GM12878 (cell line): ENCODE measurements at regions not wholly inside any gene's neighbourhood (a gene's known extent, or its start where the extent isn't known, plus 50 kb on each side); places are given as distances from the start of the nearest gene placed in this dataset.

Source experiments
- ATAC-seq: fragments of 200-7000 bp; cut with Tn5 transposase; 3 replicates; pipeline ENCODE4 v1.9.1; 2020; ENCODE audit warnings: mild to moderate bottlenecking, moderate library complexity
- BruUV-seq: library from RNA; stranded (reverse); fragments of 400-500 nt; replicated peaks from 2 replicates; lab custom pipeline; 2021; lab: Mats Ljungman, UMichigan
- CTCF ChIA-PET: fragments of 300-600 bp; sonication (Branson Sonifier 250); formaldehyde crosslinking; extraction: SDS; loops from one replicate; lab custom pipeline; 2021; ENCODE audit warnings: inconsistent platforms; lab: Yijun Ruan, JAX
- POLR2A ChIA-PET: fragments of 350-600 bp; formaldehyde crosslinking; extraction: SDS; loops from one replicate; lab custom pipeline; 2021; ENCODE audit warnings: inconsistent platforms; lab: Charles Lee
- RAD21 ChIA-PET: fragments of 300-600 bp; sonication (Branson Sonifier 250); formaldehyde crosslinking; loops from one replicate; lab custom pipeline; 2023; ENCODE audit warnings: antibody characterized with exemption; ENCODE audit not compliant: unreplicated experiment; lab: Charles Lee
- SMC1A ChIA-PET: fragments of 300-600 bp; sonication (Branson Sonifier 250); formaldehyde crosslinking; loops from one replicate; lab custom pipeline; 2023; ENCODE audit not compliant: unreplicated experiment, uncharacterized antibody; lab: Charles Lee
- DNase-seq: peaks from one replicate; pipeline ENCODE4 v3.0.0-alpha.2; 2011; ENCODE audit warnings: low read depth, low spot score
- FAIRE-seq: peaks from 3 replicates; lab custom pipeline; 2011; peaks lifted over from hg19 to GRCh38; lab: Jason Lieb, UNC
- H2AFZ ChIP-seq: 2 replicates; pipeline ENCODE4 v1.6.0; 2011; ENCODE audit warnings: low read depth, low read length, control low read depth; ENCODE audit not compliant: control insufficient read depth
- H3K27ac ChIP-seq: 2 replicates; pipeline ENCODE4 v1.5.1; 2011; ENCODE audit warnings: control low read depth; ENCODE audit not compliant: control insufficient read depth, insufficient read depth
- H3K27me3 ChIP-seq, 2 experiments: replicated peaks in 1 of 2; 2 replicates each; pipeline versions ENCODE4 v1.6.0 to v1.6.1; 2011; ENCODE audit warnings: low read length in 1 of 2; ENCODE audit not compliant: control insufficient read depth in 2 of 2, insufficient read depth in 2 of 2
- H3K36me3 ChIP-seq, 2 experiments: 2 replicates each; pipeline ENCODE4 v1.5.1; 2011; ENCODE audit warnings: low read length in 1 of 2; ENCODE audit not compliant: control insufficient read depth in 2 of 2, insufficient read depth in 2 of 2
- H3K4me1 ChIP-seq: 2 replicates; pipeline ENCODE4 v1.6.1; 2011; ENCODE audit warnings: mild to moderate bottlenecking, low read length, moderate library complexity, mixed read lengths; ENCODE audit not compliant: control insufficient read depth, insufficient read depth
- H3K4me2 ChIP-seq: 2 replicates; pipeline ENCODE4 v1.6.0; 2011; ENCODE audit warnings: control low read depth; ENCODE audit not compliant: control insufficient read depth, insufficient read depth
- H3K4me3 ChIP-seq: fragments of 200-600 bp; sonication (generic); 2 replicates; pipeline ENCODE4 v1.5.1; 2016
- H3K79me2 ChIP-seq: 2 replicates; pipeline ENCODE4 v1.6.0; 2011; ENCODE audit warnings: low read length; ENCODE audit not compliant: control insufficient read depth, insufficient read depth
- H3K9ac ChIP-seq: 2 replicates; pipeline ENCODE4 v1.8.0; 2011; ENCODE audit warnings: low read length, control low read depth, mixed read lengths; ENCODE audit not compliant: control insufficient read depth, insufficient read depth
- H3K9me3 ChIP-seq: replicated peaks from 3 replicates; pipeline ENCODE4 v1.5.1; 2011; ENCODE audit warnings: mild to moderate bottlenecking, low read length; ENCODE audit not compliant: control insufficient read depth, insufficient read depth
- H4K20me1 ChIP-seq: 2 replicates; pipeline ENCODE4 v1.6.0; 2011; ENCODE audit not compliant: control insufficient read depth, insufficient read depth
- BCLAF1 ChIP-seq: fragments of 450-650 bp; IDR thresholded peaks from 2 replicates; pipeline ENCODE4 v1.6.1; 2017; ENCODE audit warnings: antibody characterized with exemption, mild to moderate bottlenecking, moderate library complexity
- GATAD2B ChIP-seq: fragments of 450-650 bp; conservative IDR thresholded peaks from 2 replicates; pipeline ENCODE4 v1.6.1; 2017; ENCODE audit warnings: low read depth, mild to moderate bottlenecking, moderate library complexity
- MYC ChIP-seq: IDR thresholded peaks from 2 replicates; pipeline ENCODE4 v1.6.1; 2011; ENCODE audit warnings: mild to moderate bottlenecking, low read length, moderate library complexity, inconsistent platforms; ENCODE audit not compliant: insufficient read depth, insufficient replicate concordance, insufficient read length, severe bottlenecking
- SMAD1 ChIP-seq: fragments of 450-650 bp; IDR thresholded peaks from 2 replicates; pipeline ENCODE4 v1.6.1; 2018; ENCODE audit warnings: mild to moderate bottlenecking, low read depth; ENCODE audit not compliant: partially characterized antibody
- USF2 ChIP-seq: IDR thresholded peaks from 2 replicates; pipeline ENCODE4 v1.6.1; 2011; ENCODE audit warnings: low read depth, low read length, improper control_type of control experiment, borderline replicate concordance
- WGBS: methylation state at CpG from one replicate; pipeline ENCODE4 v1.1.6; 2016; ENCODE audit warnings: low lambda C conversion rate; ENCODE audit not compliant: insufficient replicate concordance, insufficient coverage; ENCODE audit errors: missing lambda C conversion rate; 5-methylcytosine and 5-hydroxymethylcytosine counted together
- in situ Hi-C: fragments of 300-500 bp; cut with MboI; formaldehyde crosslinking; loops from 9 replicates; pipeline ENCODE4 v1.14.3; 2018; ENCODE audit warnings: mixed read lengths
- intact Hi-C: fragments of 100-400 bp; cut with micrococcal nuclease; formaldehyde crosslinking; loops from one replicate; pipeline ENCODE4 v1.14.2; 2022; ENCODE audit not compliant: unreplicated experiment

GRCh38 chr5:42242210-42242609, 181.0 kb upstream of the GHR start:
- WGBS = 0% methylated on average over 1 of the region's 1 CpG
- H3K4me3 ChIP-seq = no peak overlapping the region
- no peak overlapping the region for H2AFZ ChIP-seq
- H3K79me2 ChIP-seq = no peaks in the 10 kb centered on the region
- CTCF ChIA-PET = no interaction called here
- no peaks in the 10 kb centered on the region for H3K9me3 ChIP-seq
- FAIRE-seq = no peak
- no peak for DNase-seq
- RAD21 ChIA-PET = no interaction called here
- no peaks in the 10 kb centered on the region for H3K4me1 ChIP-seq
- no peak overlapping the region for H3K9ac ChIP-seq
- H3K27me3 ChIP-seq = no peaks in the 10 kb centered on the region
- no peak overlapping the region for H3K4me2 ChIP-seq
- no peak for TF ChIP-seq BCLAF1
- no peak for TF ChIP-seq MYC
- no peak for TF ChIP-seq USF2
- TF ChIP-seq SMAD1 = no peak
- no peak for TF ChIP-seq GATAD2B
- no peaks in the 10 kb centered on the region for H4K20me1 ChIP-seq
- no peak for ATAC-seq
- no TSS peak for BruUV-seq
- no peaks in the 10 kb centered on the region for H3K36me3 ChIP-seq
- POLR2A ChIA-PET = no interaction called here
- no peak overlapping the region for H3K27ac ChIP-seq
- in situ Hi-C loops = no loop called here
- intact Hi-C loops = no loop called here
- SMC1A ChIA-PET = no interaction called here
